ENCODE measurements at regions not wholly inside any gene's neighbourhood (a gene's known extent, or its start where the extent isn't known, plus 50 kb on each side); places are given as distances from the start of the nearest gene placed in this dataset.

- no peak for DNase-seq (ENCODE audit: low spot score)
Observed at GRCh38 chr4:127165971-127166370, 466.8 kb upstream of the INTU start.

- no peak for DNase-seq (ENCODE audit: low spot score)
Observed at GRCh38 chr4:127174201-127174600, 458.6 kb upstream of the INTU start.

GRCh38 chr4:127174616-127175015, 458.1 kb upstream of the INTU start:
- DNase-seq (ENCODE audit: low spot score) = no peak

DNA sequence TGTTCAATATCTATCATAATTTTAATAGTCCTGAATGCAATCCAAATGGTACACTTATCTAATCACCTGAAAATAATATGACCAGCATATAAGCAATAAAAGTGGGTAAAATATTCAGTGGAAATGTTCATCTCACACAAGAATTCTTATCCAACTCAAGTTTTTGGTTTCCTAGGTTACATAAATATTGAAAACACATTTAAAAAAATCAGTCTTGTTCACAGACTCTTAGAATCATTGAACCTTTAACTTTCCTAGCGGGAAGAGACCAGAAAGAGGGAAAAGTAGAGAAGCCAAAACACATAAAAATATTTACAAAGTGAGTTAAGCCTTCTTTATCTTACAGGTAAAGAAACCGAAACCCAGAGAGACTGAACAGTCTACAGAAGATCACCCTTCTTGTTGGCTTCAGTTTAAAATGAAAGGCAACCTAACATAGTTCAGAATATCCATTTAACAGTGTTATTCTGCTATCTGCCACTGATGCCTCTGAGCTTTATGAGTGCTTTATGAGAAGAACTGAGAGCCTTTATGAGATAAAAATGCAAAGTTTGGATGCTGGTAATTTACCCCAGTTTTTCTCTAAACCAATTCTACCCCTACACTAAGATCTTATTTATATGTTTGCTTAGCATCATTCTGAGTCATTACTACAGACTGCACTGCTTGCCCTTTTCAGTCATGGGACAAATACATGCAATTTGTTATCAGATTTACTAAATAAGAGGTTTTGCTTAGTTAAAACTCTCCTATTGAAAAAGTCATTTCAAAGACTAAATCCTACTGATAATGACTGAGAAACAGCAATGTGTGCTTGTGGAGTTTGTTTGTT, 453.3 kb upstream of the INTU start:
- DNase-seq (ENCODE audit: low spot score) = no peak

- no peak for DNase-seq (ENCODE audit: low spot score)
Observed at GRCh38 chr4:127181001-127181400, 451.8 kb upstream of the INTU start.

- no peak for DNase-seq (ENCODE audit: low spot score)
Observed at GRCh38 chr4:127182687-127183086, 450.1 kb upstream of the INTU start.

- no peak for DNase-seq (ENCODE audit: low spot score)
Observed at GRCh38 chr4:127188847-127189246, 443.9 kb upstream of the INTU start.

GRCh38 chr4:127194281-127194680, 438.5 kb upstream of the INTU start:
- DNase-seq (ENCODE audit: low spot score) = no peak

GRCh38 chr4:127196655-127197352, 436.0 kb upstream of the INTU start:
- no peak for DNase-seq (ENCODE audit: low spot score)

DNA sequence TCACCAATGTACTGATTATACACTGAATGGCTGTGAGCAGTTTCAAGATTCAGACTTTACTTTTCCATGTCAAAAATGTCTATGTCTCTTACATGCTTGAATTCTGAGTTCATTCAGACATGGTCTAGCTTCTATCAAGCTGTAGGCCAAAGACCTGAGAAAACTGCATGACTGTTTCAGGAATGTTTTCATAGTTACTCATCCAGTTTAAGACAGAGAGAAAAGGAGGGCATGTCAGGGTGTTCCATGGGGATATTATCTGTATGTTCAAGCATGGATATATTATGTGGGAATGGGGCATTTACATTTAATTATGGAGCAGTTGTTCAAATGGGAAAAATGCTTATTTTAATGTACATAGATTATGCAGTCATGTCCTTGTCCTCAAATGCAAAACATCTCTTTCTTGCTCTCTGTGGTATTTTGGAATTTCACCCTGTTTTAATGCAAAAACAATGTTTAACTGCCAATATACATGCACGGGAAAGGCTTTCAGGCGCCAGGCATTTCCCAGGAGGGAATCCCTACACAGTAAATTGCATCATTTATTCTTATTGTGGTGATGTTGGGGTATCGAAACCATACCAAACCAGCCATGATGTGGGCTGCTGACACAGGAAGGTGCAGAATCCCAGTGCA, 429.1 kb upstream of the INTU start:
- DNase-seq (ENCODE audit: low spot score) = no peak

DNA sequence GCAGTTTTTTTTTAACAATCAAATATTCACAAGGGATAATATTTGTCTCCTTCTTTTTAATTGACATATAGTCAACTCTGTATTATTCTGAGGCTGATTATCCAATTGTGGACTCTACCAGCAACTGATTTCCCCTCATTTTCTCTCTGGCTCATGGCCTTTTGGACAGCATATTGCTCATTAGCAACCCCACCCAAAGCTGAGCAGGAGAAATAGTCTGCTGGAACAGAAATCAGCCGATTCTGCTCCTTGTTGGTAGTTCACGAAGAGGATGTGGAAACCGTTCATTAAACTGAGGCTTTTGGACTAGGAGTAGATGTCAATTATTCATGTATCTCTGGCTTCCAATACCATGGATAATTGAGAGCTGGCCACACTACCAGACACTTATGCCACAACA, 428.4 kb upstream of the INTU start:
- DNase-seq (ENCODE audit: low spot score) = no peak

- no peak for DNase-seq (ENCODE audit: low spot score)
Observed at GRCh38 chr4:127209580-127210095, 423.1 kb upstream of the INTU start.

GRCh38 chr4:127210893-127211649, 421.7 kb upstream of the INTU start:
- DNase-seq (ENCODE audit: low spot score) = no peak

DNA sequence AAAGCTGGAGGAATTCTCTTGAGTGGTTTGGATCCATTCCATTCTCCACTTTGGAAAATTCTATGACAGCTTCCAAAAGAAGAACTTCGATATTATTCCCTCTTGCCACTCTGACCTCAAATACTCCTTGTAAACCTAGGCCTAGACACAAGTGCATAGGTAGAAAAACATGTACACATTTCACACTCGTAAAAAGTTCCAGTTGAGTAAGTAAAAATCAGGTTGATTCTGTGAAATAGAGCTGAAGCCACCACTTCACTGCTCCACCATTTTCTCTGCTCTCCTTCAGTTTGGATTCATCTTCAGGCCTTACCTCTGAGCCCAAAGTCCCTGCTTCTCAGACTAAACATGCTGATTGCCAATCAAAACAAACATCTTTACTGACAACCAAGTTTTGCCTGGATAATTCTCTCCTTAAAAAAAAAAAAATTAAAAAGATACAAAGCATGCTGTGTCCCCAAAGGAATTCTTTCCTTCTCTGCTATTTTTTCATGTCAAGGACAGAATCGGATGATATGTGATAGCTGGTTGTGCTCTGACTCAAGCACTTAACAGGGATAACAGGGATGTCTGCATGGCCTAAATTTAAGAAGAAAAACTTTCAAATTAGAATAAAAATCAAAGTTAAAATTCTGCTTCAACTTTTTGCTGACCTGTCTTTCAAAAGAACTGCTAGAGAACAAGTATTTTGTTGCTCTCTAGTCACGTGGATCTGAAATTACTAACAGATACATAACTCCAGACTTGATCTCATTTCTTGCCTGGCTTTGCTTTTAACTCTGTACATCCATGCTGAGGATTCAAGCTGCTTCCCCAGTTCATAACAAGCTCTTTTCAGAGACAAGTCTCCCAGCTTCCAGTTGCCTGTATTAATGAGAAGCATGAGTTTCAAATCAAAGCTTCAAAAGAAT, 420.9 kb upstream of the INTU start:
- DNase-seq (ENCODE audit: low spot score) = no peak

- DNase-seq (ENCODE audit: low spot score) = no peak
Observed at GRCh38 chr4:127212701-127213100, 420.1 kb upstream of the INTU start.

- no peak for DNase-seq (ENCODE audit: low spot score)
Observed at GRCh38 chr4:127214016-127214415, 418.7 kb upstream of the INTU start.

- DNase-seq (ENCODE audit: low spot score) = no peak
Observed at GRCh38 chr4:127214931-127215330, 417.8 kb upstream of the INTU start.

DNA sequence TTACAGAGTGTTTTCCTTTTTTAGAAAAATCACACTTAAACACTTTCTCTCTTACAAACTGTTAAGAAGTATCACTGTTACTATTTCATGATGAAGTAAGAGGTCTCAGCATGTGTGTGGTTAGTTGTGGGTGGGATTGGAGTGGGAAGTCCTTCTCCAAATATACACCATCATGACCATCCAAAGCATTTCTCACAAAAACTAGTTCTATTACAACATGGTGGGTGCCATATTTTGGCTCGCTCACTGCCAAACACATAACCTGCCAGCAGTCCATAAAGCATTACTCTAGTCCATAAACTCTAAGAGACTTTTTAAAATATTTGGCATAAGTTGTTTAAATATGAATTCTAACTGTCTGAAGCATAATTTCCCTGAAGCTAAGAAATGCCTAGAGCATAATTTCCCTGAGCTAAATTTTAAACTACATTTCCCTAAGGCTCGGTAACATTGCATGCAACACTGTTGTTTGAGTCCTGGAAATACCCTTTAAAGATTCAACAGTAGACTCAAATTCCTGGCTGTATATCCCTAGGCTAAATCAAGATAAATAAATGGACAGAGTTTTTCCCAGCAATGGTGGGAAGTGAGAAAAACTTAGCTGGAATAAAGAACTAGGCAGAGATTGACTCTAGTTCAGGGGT, 415.0 kb upstream of the INTU start:
- no peak for DNase-seq (ENCODE audit: low spot score)

- no peak for DNase-seq (ENCODE audit: low spot score)
Observed at GRCh38 chr4:127219232-127219631, 413.5 kb upstream of the INTU start.

DNA sequence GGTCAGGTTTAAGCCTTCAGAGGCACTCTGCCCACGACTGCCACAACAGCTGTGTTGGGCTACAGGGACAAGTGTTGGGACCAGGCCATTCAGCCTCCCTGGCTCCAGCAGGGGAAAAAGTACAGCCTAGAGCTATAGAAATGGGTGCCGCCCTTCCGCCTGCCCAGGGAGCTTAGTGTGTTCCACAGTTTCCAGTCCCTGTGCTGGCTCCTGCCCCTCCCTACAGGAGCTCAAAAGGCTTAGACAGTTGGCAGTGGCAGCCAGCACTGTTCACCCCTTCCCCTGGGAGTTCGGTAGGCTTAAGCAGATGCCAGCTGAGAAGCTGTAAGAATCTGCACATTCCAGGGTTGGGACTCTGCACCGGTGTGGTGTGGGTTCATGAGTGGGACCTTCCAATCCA, 408.2 kb upstream of the INTU start:
- no peak for DNase-seq (ENCODE audit: low spot score)

All from left forelimb (tissue), 1 donor.